ENCODE measurements at regions not wholly inside any gene's neighbourhood (a gene's known extent, or its start where the extent isn't known, plus 50 kb on each side); places are given as distances from the start of the nearest gene placed in this dataset.

- Histone ChIP-seq H3K9me3 (ENCODE audit: control insufficient read depth, insufficient read depth, low read length) (no peaks in the 10 kb centered on the region), H3K36me3 (ENCODE audit: insufficient read depth, low read length) (no peaks in the 10 kb centered on the region), H3K9ac (ENCODE audit: low read depth, low read length) (no peak overlapping the region), H3K4me1 (ENCODE audit: insufficient read depth, low read length) (peaks cover 2% of the 10 kb centered on the region; the same call in 1 of the 2 replicates)
Observed at GRCh38 chr4:89551191-89551590, 243.6 kb upstream of the GPRIN3 start.

GRCh38 chr4:89549907-89550306, 242.3 kb upstream of the GPRIN3 start:
- Histone ChIP-seq H3K36me3 (ENCODE audit: insufficient read depth, low read length) (no peaks in the 10 kb centered on the region), H3K9ac (ENCODE audit: low read depth, low read length) (no peak overlapping the region), H3K9me3 (ENCODE audit: control insufficient read depth, insufficient read depth, low read length) (no peaks in the 10 kb centered on the region), H3K4me1 (ENCODE audit: insufficient read depth, low read length) (peaks cover 2% of the 10 kb centered on the region; the same call in 1 of the 2 replicates)

GRCh38 chr4:89545315-89545714, 237.7 kb upstream of the GPRIN3 start:
- Histone ChIP-seq H3K9me3 (ENCODE audit: control insufficient read depth, insufficient read depth, low read length) (no peaks in the 10 kb centered on the region), H3K4me1 (ENCODE audit: insufficient read depth, low read length) (no peaks in the 10 kb centered on the region), H3K36me3 (ENCODE audit: insufficient read depth, low read length) (no peaks in the 10 kb centered on the region), H3K9ac (ENCODE audit: low read depth, low read length) (no peak overlapping the region)

GRCh38 chr4:89541998-89542397, 234.4 kb upstream of the GPRIN3 start:
- Histone ChIP-seq H3K9me3 (ENCODE audit: control insufficient read depth, insufficient read depth, low read length) (no peaks in the 10 kb centered on the region), H3K4me1 (ENCODE audit: insufficient read depth, low read length) (no peaks in the 10 kb centered on the region), H3K9ac (ENCODE audit: low read depth, low read length) (no peak overlapping the region), H3K36me3 (ENCODE audit: insufficient read depth, low read length) (no peaks in the 10 kb centered on the region)

GRCh38 chr4:89539797-89540711, 232.5 kb upstream of the GPRIN3 start:
- H3K9ac ChIP-seq (ENCODE audit: low read depth, low read length): no peak overlapping the region
- no peaks in the 10 kb centered on the region for H3K4me1 ChIP-seq (ENCODE audit: insufficient read depth, low read length)
- H3K36me3 ChIP-seq (ENCODE audit: insufficient read depth, low read length): no peaks in the 10 kb centered on the region
- 0 out of 2 replicates have a peak, but pooled peaks cover 2% of the 10 kb centered on the region for H3K9me3 ChIP-seq (ENCODE audit: control insufficient read depth, insufficient read depth, low read length)

- H3K36me3 ChIP-seq (ENCODE audit: insufficient read depth, low read length): no peaks in the 10 kb centered on the region
- 0 out of 2 replicates have a peak, but pooled peaks cover 2% of the 10 kb centered on the region for H3K9me3 ChIP-seq (ENCODE audit: control insufficient read depth, insufficient read depth, low read length)
- no peaks in the 10 kb centered on the region for H3K4me1 ChIP-seq (ENCODE audit: insufficient read depth, low read length)
- no peak overlapping the region for H3K9ac ChIP-seq (ENCODE audit: low read depth, low read length)
Observed at GRCh38 chr4:89539374-89539773, 231.8 kb upstream of the GPRIN3 start.

- H3K9ac ChIP-seq (ENCODE audit: low read depth, low read length): no peak overlapping the region
- no peaks in the 10 kb centered on the region for H3K36me3 ChIP-seq (ENCODE audit: insufficient read depth, low read length)
- 0 out of 2 replicates have a peak, but pooled peaks cover 2% of the 10 kb centered on the region for H3K9me3 ChIP-seq (ENCODE audit: control insufficient read depth, insufficient read depth, low read length)
- no peaks in the 10 kb centered on the region for H3K4me1 ChIP-seq (ENCODE audit: insufficient read depth, low read length)
Observed at GRCh38 chr4:89538886-89539285, 231.3 kb upstream of the GPRIN3 start.

GRCh38 chr4:89538171-89538570, 230.6 kb upstream of the GPRIN3 start:
- 0 out of 2 replicates have a peak, but pooled peaks cover 2% of the 10 kb centered on the region for H3K9me3 ChIP-seq (ENCODE audit: control insufficient read depth, insufficient read depth, low read length)
- H3K4me1 ChIP-seq (ENCODE audit: insufficient read depth, low read length): no peaks in the 10 kb centered on the region
- no peaks in the 10 kb centered on the region for H3K36me3 ChIP-seq (ENCODE audit: insufficient read depth, low read length)
- no peak overlapping the region for H3K9ac ChIP-seq (ENCODE audit: low read depth, low read length)

- 0 out of 2 replicates have a peak, but pooled peaks cover 2% of the 10 kb centered on the region for H3K9me3 ChIP-seq (ENCODE audit: control insufficient read depth, insufficient read depth, low read length)
- no peaks in the 10 kb centered on the region for H3K36me3 ChIP-seq (ENCODE audit: insufficient read depth, low read length)
- no peaks in the 10 kb centered on the region for H3K4me1 ChIP-seq (ENCODE audit: insufficient read depth, low read length)
- no peak overlapping the region for H3K9ac ChIP-seq (ENCODE audit: low read depth, low read length)
Observed at GRCh38 chr4:89537281-89537680, 229.7 kb upstream of the GPRIN3 start.

GRCh38 chr4:89535251-89535650, 227.7 kb upstream of the GPRIN3 start:
- no peaks in the 10 kb centered on the region for H3K36me3 ChIP-seq (ENCODE audit: insufficient read depth, low read length)
- 0 out of 2 replicates have a peak, but pooled peaks cover 2% of the 10 kb centered on the region for H3K9me3 ChIP-seq (ENCODE audit: control insufficient read depth, insufficient read depth, low read length)
- no peak overlapping the region for H3K9ac ChIP-seq (ENCODE audit: low read depth, low read length)
- no peaks in the 10 kb centered on the region for H3K4me1 ChIP-seq (ENCODE audit: insufficient read depth, low read length)

GRCh38 chr4:89534356-89534755, 226.8 kb upstream of the GPRIN3 start:
- no peaks in the 10 kb centered on the region for H3K36me3 ChIP-seq (ENCODE audit: insufficient read depth, low read length)
- H3K4me1 ChIP-seq (ENCODE audit: insufficient read depth, low read length): no peaks in the 10 kb centered on the region
- H3K9me3 ChIP-seq (ENCODE audit: control insufficient read depth, insufficient read depth, low read length): 0 out of 2 replicates have a peak, but pooled peaks cover 2% of the 10 kb centered on the region
- no peak overlapping the region for H3K9ac ChIP-seq (ENCODE audit: low read depth, low read length)

GRCh38 chr4:89531932-89532640, 224.5 kb upstream of the GPRIN3 start:
- H3K36me3 ChIP-seq (ENCODE audit: insufficient read depth, low read length): no peaks in the 10 kb centered on the region
- H3K9ac ChIP-seq (ENCODE audit: low read depth, low read length): no peak overlapping the region
- H3K9me3 ChIP-seq (ENCODE audit: control insufficient read depth, insufficient read depth, low read length): 0 out of 2 replicates have a peak, but pooled peaks cover 2% of the 10 kb centered on the region
- no peaks in the 10 kb centered on the region for H3K4me1 ChIP-seq (ENCODE audit: insufficient read depth, low read length)

- Histone ChIP-seq H3K9ac (ENCODE audit: low read depth, low read length) (no peak overlapping the region), H3K36me3 (ENCODE audit: insufficient read depth, low read length) (no peaks in the 10 kb centered on the region), H3K9me3 (ENCODE audit: control insufficient read depth, insufficient read depth, low read length) (no peaks in the 10 kb centered on the region), H3K4me1 (ENCODE audit: insufficient read depth, low read length) (no peaks in the 10 kb centered on the region)
Observed at GRCh38 chr4:89528526-89529133, 221.0 kb upstream of the GPRIN3 start.

- no peaks in the 10 kb centered on the region for H3K4me1 ChIP-seq (ENCODE audit: insufficient read depth, low read length)
- H3K9ac ChIP-seq (ENCODE audit: low read depth, low read length): no peak overlapping the region
- H3K9me3 ChIP-seq (ENCODE audit: control insufficient read depth, insufficient read depth, low read length): no peaks in the 10 kb centered on the region
- H3K36me3 ChIP-seq (ENCODE audit: insufficient read depth, low read length): no peaks in the 10 kb centered on the region
Observed at GRCh38 chr4:89521826-89522225, 214.2 kb upstream of the GPRIN3 start.
